ENCODE measurements at regions not wholly inside any gene's neighbourhood (a gene's known extent, or its start where the extent isn't known, plus 50 kb on each side); places are given as distances from the start of the nearest gene placed in this dataset.

GRCh38 chr15:72971766-72972165, 80.5 kb upstream of the NEO1 start:
- H3K4me3 Mint-ChIP-seq, result no peak overlapping the region
- H3K9me3 Mint-ChIP-seq, result no peaks in the 10 kb centered on the region
- peaks cover 16% of the 10 kb centered on the region for H3K27me3 Mint-ChIP-seq
- H3K4me1 Mint-ChIP-seq, result no peaks in the 10 kb centered on the region
- peak overlapping the region; percentile 37 for H3K27ac Mint-ChIP-seq
- H3K36me3 Mint-ChIP-seq, result no peaks in the 10 kb centered on the region

- H3K27ac Mint-ChIP-seq, result peak overlapping the region; percentile 37
Measured at GRCh38 chr15:72970933-72971760, 81.1 kb upstream of the NEO1 start.

GRCh38 chr15:72968531-72968922, 83.7 kb upstream of the NEO1 start:
- Mint-ChIP-seq H3K27me3 (peaks cover 8% of the 10 kb centered on the region), H3K36me3 (no peaks in the 10 kb centered on the region), H3K4me3 (no peak overlapping the region), H3K4me1 (no peaks in the 10 kb centered on the region), H3K9me3 (no peaks in the 10 kb centered on the region), H3K27ac (no peak overlapping the region)

More at GRCh38 chr15:72970933-72971760, 81.1 kb upstream of the NEO1 start:
- Mint-ChIP-seq H3K36me3 (no peaks in the 10 kb centered on the region), H3K4me3 (no peak overlapping the region), H3K4me1 (no peaks in the 10 kb centered on the region), H3K9me3 (no peaks in the 10 kb centered on the region), H3K27me3 (peaks cover 16% of the 10 kb centered on the region)

- Mint-ChIP-seq H3K27me3 (peaks cover 7% of the 10 kb centered on the region), H3K36me3 (no peaks in the 10 kb centered on the region), H3K4me3 (no peak overlapping the region), H3K4me1 (no peaks in the 10 kb centered on the region), H3K27ac (no peak overlapping the region), H3K9me3 (no peaks in the 10 kb centered on the region)
Measured at GRCh38 chr15:72967811-72968530, 84.3 kb upstream of the NEO1 start.

- no peaks in the 10 kb centered on the region for H3K4me1 Mint-ChIP-seq
- H3K27me3 Mint-ChIP-seq, result peaks cover 10% of the 10 kb centered on the region
- no peak overlapping the region for H3K27ac Mint-ChIP-seq
- H3K36me3 Mint-ChIP-seq, result no peaks in the 10 kb centered on the region
- no peak overlapping the region for H3K4me3 Mint-ChIP-seq
- no peaks in the 10 kb centered on the region for H3K9me3 Mint-ChIP-seq
Measured at GRCh38 chr15:72967397-72967796, 84.9 kb upstream of the NEO1 start.

GRCh38 chr15:72966641-72967040, 85.6 kb upstream of the NEO1 start:
- peaks cover 5% of the 10 kb centered on the region for H3K4me1 Mint-ChIP-seq
- H3K9me3 Mint-ChIP-seq, result no peaks in the 10 kb centered on the region
- H3K27ac Mint-ChIP-seq, result no peak overlapping the region
- peaks cover 11% of the 10 kb centered on the region for H3K27me3 Mint-ChIP-seq
- H3K36me3 Mint-ChIP-seq, result no peaks in the 10 kb centered on the region
- H3K4me3 Mint-ChIP-seq, result no peak overlapping the region

GRCh38 chr15:72965671-72966070, 86.6 kb upstream of the NEO1 start:
- H3K4me3 Mint-ChIP-seq, result no peak overlapping the region
- H3K27me3 Mint-ChIP-seq, result peaks cover 4% of the 10 kb centered on the region
- H3K27ac Mint-ChIP-seq, result no peak overlapping the region
- no peaks in the 10 kb centered on the region for H3K36me3 Mint-ChIP-seq
- H3K9me3 Mint-ChIP-seq, result no peaks in the 10 kb centered on the region
- H3K4me1 Mint-ChIP-seq, result peaks cover 5% of the 10 kb centered on the region

GRCh38 chr15:72964542-72964941, 87.7 kb upstream of the NEO1 start:
- no peaks in the 10 kb centered on the region for H3K9me3 Mint-ChIP-seq
- H3K4me1 Mint-ChIP-seq, result peaks cover 5% of the 10 kb centered on the region
- no peak overlapping the region for H3K4me3 Mint-ChIP-seq
- H3K27me3 Mint-ChIP-seq, result peaks cover 4% of the 10 kb centered on the region
- H3K36me3 Mint-ChIP-seq, result no peaks in the 10 kb centered on the region
- no peak overlapping the region for H3K27ac Mint-ChIP-seq

- Mint-ChIP-seq H3K27me3 (peaks cover 4% of the 10 kb centered on the region), H3K4me1 (peaks cover 5% of the 10 kb centered on the region), H3K9me3 (no peaks in the 10 kb centered on the region), H3K36me3 (no peaks in the 10 kb centered on the region), H3K27ac (no peak overlapping the region), H3K4me3 (no peak overlapping the region)
Measured at GRCh38 chr15:72964135-72964534, 88.1 kb upstream of the NEO1 start.

- Mint-ChIP-seq H3K36me3 (no peaks in the 10 kb centered on the region), H3K4me1 (peaks cover 5% of the 10 kb centered on the region), H3K27ac (peak overlapping the region; percentile 19), H3K27me3 (peaks cover 4% of the 10 kb centered on the region), H3K9me3 (no peaks in the 10 kb centered on the region), H3K4me3 (no peak overlapping the region)
Measured at GRCh38 chr15:72962054-72962702, 90.1 kb upstream of the NEO1 start.

GRCh38 chr15:72961346-72961745, 90.9 kb upstream of the NEO1 start:
- H3K27me3 Mint-ChIP-seq, result peaks cover 4% of the 10 kb centered on the region
- no peaks in the 10 kb centered on the region for H3K36me3 Mint-ChIP-seq
- H3K4me1 Mint-ChIP-seq, result peaks cover 5% of the 10 kb centered on the region
- no peak overlapping the region for H3K27ac Mint-ChIP-seq
- no peaks in the 10 kb centered on the region for H3K9me3 Mint-ChIP-seq
- no peak overlapping the region for H3K4me3 Mint-ChIP-seq

GRCh38 chr15:72958634-72959033, 93.6 kb upstream of the NEO1 start:
- Mint-ChIP-seq H3K4me1 (peaks cover 5% of the 10 kb centered on the region), H3K27me3 (peaks cover 4% of the 10 kb centered on the region), H3K9me3 (no peaks in the 10 kb centered on the region), H3K4me3 (no peak overlapping the region), H3K36me3 (no peaks in the 10 kb centered on the region), H3K27ac (no peak overlapping the region)

GRCh38 chr15:72953306-72953705, 99.0 kb upstream of the NEO1 start:
- H3K27me3 Mint-ChIP-seq, result peaks cover 2% of the 10 kb centered on the region
- no peak overlapping the region for H3K27ac Mint-ChIP-seq
- H3K9me3 Mint-ChIP-seq, result no peaks in the 10 kb centered on the region
- peaks cover 1% of the 10 kb centered on the region for H3K36me3 Mint-ChIP-seq
- H3K4me3 Mint-ChIP-seq, result no peak overlapping the region
- no peaks in the 10 kb centered on the region for H3K4me1 Mint-ChIP-seq

- H3K27me3 Mint-ChIP-seq, result peaks cover 2% of the 10 kb centered on the region
- no peaks in the 10 kb centered on the region for H3K4me1 Mint-ChIP-seq
- no peak overlapping the region for H3K4me3 Mint-ChIP-seq
- no peaks in the 10 kb centered on the region for H3K9me3 Mint-ChIP-seq
- H3K27ac Mint-ChIP-seq, result no peak overlapping the region
- H3K36me3 Mint-ChIP-seq, result peaks cover 3% of the 10 kb centered on the region
Measured at GRCh38 chr15:72952151-72952550, 100.1 kb upstream of the NEO1 start.

GRCh38 chr15:72948662-72949061, 103.6 kb upstream of the NEO1 start:
- peaks cover 3% of the 10 kb centered on the region for H3K36me3 Mint-ChIP-seq
- H3K27ac Mint-ChIP-seq, result no peak overlapping the region
- no peak overlapping the region for H3K4me3 Mint-ChIP-seq
- H3K9me3 Mint-ChIP-seq, result no peaks in the 10 kb centered on the region
- H3K4me1 Mint-ChIP-seq, result no peaks in the 10 kb centered on the region
- H3K27me3 Mint-ChIP-seq, result peaks cover 6% of the 10 kb centered on the region

GRCh38 chr15:72947709-72948108, 104.6 kb upstream of the NEO1 start:
- no peaks in the 10 kb centered on the region for H3K9me3 Mint-ChIP-seq
- H3K4me3 Mint-ChIP-seq, result no peak overlapping the region

More at GRCh38 chr15:72947709-72948108, 104.6 kb upstream of the NEO1 start:
- Mint-ChIP-seq H3K36me3 (peaks cover 3% of the 10 kb centered on the region), H3K27ac (no peak overlapping the region), H3K27me3 (peaks cover 6% of the 10 kb centered on the region), H3K4me1 (no peaks in the 10 kb centered on the region)

Data from activated naive CD4-positive, alpha-beta T cell treated with anti-CD3 and anti-CD28 coated beads, Interleukin-2, amount 50 U/mL, for 24 hours (primary cell).